A549 (cell line): ENCODE measurements at regions not wholly inside any gene's neighbourhood (a gene's known extent, or its start where the extent isn't known, plus 50 kb on each side); places are given as distances from the start of the nearest gene placed in this dataset.

Experiments used
- ATAC-seq, 2 experiments: fragments of 200-7000 bp in 1 of 2; fragments of >200 bp in 1 of 2; cut with Nextera tagmentation in 1 of 2; cut with Tn5 transposase in 1 of 2; 3 replicates each; pipeline versions ENCODE4 v1.8.0 to v1.9.1; 2018 to 2020; ENCODE audit warnings: mild to moderate bottlenecking in 1 of 2, moderate library complexity in 1 of 2
- CTCF ChIA-PET: fragments of 300-600 bp; sonication (Branson Sonifier 250); formaldehyde crosslinking; extraction: SDS; loops from one replicate; lab custom pipeline; 2021; ENCODE audit warnings: antibody characterized with exemption, inconsistent platforms; lab: Yijun Ruan, JAX
- POLR2A ChIA-PET: fragments of 350-600 bp; formaldehyde crosslinking; extraction: SDS; loops from one replicate; lab custom pipeline; 2021; ENCODE audit warnings: antibody characterized with exemption, inconsistent platforms; lab: Yijun Ruan, JAX
- DNase-seq, 2 experiments: peaks; one replicate each; pipeline versions ENCODE4 v3.0.0 to v3.0.0-alpha.2; 2011 to 2016; ENCODE audit warnings: low read depth in 1 of 2, low spot score in 1 of 2
- FAIRE-seq: peaks from 2 replicates; lab custom pipeline; 2011; peaks lifted over from hg19 to GRCh38; lab: Jason Lieb, UNC
- H3K27ac ChIP-seq, 2 experiments: fragments of >200 bp; sonication (Bioruptor Twin); formaldehyde crosslinking; 3 replicates each; pipeline ENCODE4 v1.5.1; 2016 to 2017
- H3K4me1 ChIP-seq: fragments of >200 bp; sonication (Bioruptor Twin); formaldehyde crosslinking; 3 replicates; pipeline ENCODE4 v1.6.1; 2016
- H3K4me2 ChIP-seq: fragments of >200 bp; sonication (Bioruptor Twin); formaldehyde crosslinking; 3 replicates; pipeline ENCODE4 v1.6.1; 2016
- H3K4me3 ChIP-seq: fragments of >200 bp; sonication (Bioruptor Twin); formaldehyde crosslinking; 3 replicates; pipeline ENCODE4 v1.5.1; 2016
- H3K9me3 ChIP-seq: fragments of >200 bp; sonication (Bioruptor Twin); formaldehyde crosslinking; 3 replicates; pipeline ENCODE4 v1.6.1; 2016
- CBX2 ChIP-seq: fragments of 200-600 bp; sonication (generic); IDR thresholded peaks from 2 replicates; pipeline ENCODE4 v1.6.1; 2016; ENCODE audit warnings: low read depth, mild to moderate bottlenecking, borderline replicate concordance
- CBX8 ChIP-seq: fragments of 200-600 bp; sonication (generic); IDR thresholded peaks from 2 replicates; pipeline ENCODE4 v1.6.1; 2016
- CTCF ChIP-seq: fragments of >200 bp; sonication (Bioruptor Twin); formaldehyde crosslinking; IDR thresholded peaks from 3 replicates; pipeline ENCODE4 v1.5.1; 2016
- ELK1 ChIP-seq: fragments of 150-350 bp; IDR thresholded peaks from 2 replicates; pipeline ENCODE4 v1.6.1; 2014; ENCODE audit warnings: low read depth, mild to moderate bottlenecking, low read length
- EP300 ChIP-seq, 2 experiments: fragments of >200 bp; sonication (Bioruptor Twin); formaldehyde crosslinking; IDR thresholded peaks; 2 replicates in 1 of 2; 3 replicates in 1 of 2; pipeline ENCODE4 v1.6.1; 2016 to 2017
- FOSB ChIP-seq: fragments of 250-450 bp; sonication (Bioruptor Pico); IDR thresholded peaks from 2 replicates; pipeline ENCODE4 v1.5.0; 2020; ENCODE audit warnings: mild to moderate bottlenecking, moderate library complexity
- FOSL2 ChIP-seq, 2 experiments: fragments of 450-650 bp in 1 of 2; fragments of >200 bp in 1 of 2; sonication (Bioruptor Twin) in 1 of 2; formaldehyde crosslinking; IDR thresholded peaks; 2 replicates each; pipeline versions ENCODE4 v1.5.0 to v1.6.1; 2016 to 2020; ENCODE audit warnings: mild to moderate bottlenecking in 1 of 2, moderate library complexity in 1 of 2
- HES2 ChIP-seq: fragments of >200 bp; sonication (Bioruptor Twin); formaldehyde crosslinking; IDR thresholded peaks from 2 replicates; pipeline ENCODE4 v1.6.1; 2016
- HEYL ChIP-seq: fragments of 250-450 bp; sonication (Bioruptor Pico); IDR thresholded peaks from 2 replicates; pipeline ENCODE4 v1.8.0; 2021; ENCODE audit warnings: mild to moderate bottlenecking, moderate library complexity
- HOXA7 ChIP-seq: fragments of 250-450 bp; sonication (Bioruptor Pico); IDR thresholded peaks from 2 replicates; pipeline ENCODE4 v1.5.0; 2020; ENCODE audit warnings: mild to moderate bottlenecking, moderate library complexity
- JUN ChIP-seq, 2 experiments: fragments of >200 bp; sonication (Bioruptor Twin); formaldehyde crosslinking; IDR thresholded peaks; 2 replicates in 1 of 2; 3 replicates in 1 of 2; pipeline ENCODE4 v1.6.1; 2016 to 2017
- KDM1A ChIP-seq: fragments of 200-600 bp; sonication (generic); IDR thresholded peaks from 2 replicates; pipeline ENCODE4 v1.6.1; 2016; ENCODE audit warnings: low read depth, mild to moderate bottlenecking
- MAFK ChIP-seq: fragments of 450-650 bp; IDR thresholded peaks from 2 replicates; pipeline ENCODE4 v1.6.1; 2014; ENCODE audit not compliant: partially characterized antibody
- PHF8 ChIP-seq: fragments of 200-600 bp; sonication (generic); IDR thresholded peaks from 2 replicates; pipeline ENCODE4 v1.6.1; 2016; ENCODE audit warnings: low read depth, mild to moderate bottlenecking, antibody characterized with exemption, moderate library complexity, borderline replicate concordance
- POLR2AphosphoS2 ChIP-seq: conservative IDR thresholded peaks from 2 replicates; pipeline ENCODE4 v1.6.1; 2012; ENCODE audit warnings: low read length, improper control_type of control experiment, inconsistent platforms
- RAD21 ChIP-seq, 2 experiments: fragments of >200 bp in 1 of 2; sonication (Bioruptor Twin) in 1 of 2; formaldehyde crosslinking in 1 of 2; IDR thresholded peaks in 1 of 2; conservative IDR thresholded peaks in 1 of 2; 2 replicates in 1 of 2; 3 replicates in 1 of 2; pipeline ENCODE4 v1.6.1; 2012 to 2018; ENCODE audit warnings: inconsistent platforms in 1 of 2
- RARB ChIP-seq: fragments of 250-450 bp; sonication (Bioruptor Pico); IDR thresholded peaks from 2 replicates; pipeline ENCODE4 v1.8.0; 2021; ENCODE audit warnings: mild to moderate bottlenecking, moderate library complexity
- RFX5 ChIP-seq: fragments of 450-650 bp; IDR thresholded peaks from 2 replicates; pipeline ENCODE4 v1.7.1; 2014; ENCODE audit warnings: antibody characterized with exemption, mild to moderate bottlenecking, moderate library complexity
- TFCP2L1 ChIP-seq: fragments of 250-450 bp; sonication (Bioruptor Pico); IDR thresholded peaks from 2 replicates; pipeline ENCODE4 v1.5.0; 2021; ENCODE audit warnings: mild to moderate bottlenecking
- TP53 ChIP-seq: fragments of 250-450 bp; sonication (Bioruptor Pico); IDR thresholded peaks from 2 replicates; pipeline ENCODE4 v1.5.0; 2021; ENCODE audit warnings: mild to moderate bottlenecking, moderate library complexity
- WGBS: methylation state at CpG from one replicate; pipeline ENCODE4 v1.1.6; 2017; ENCODE audit errors: missing lambda C conversion rate; 5-methylcytosine and 5-hydroxymethylcytosine counted together

GRCh38 chr7:67550801-67551436 lies 554.3 kb downstream of the TYW1 start:
- ChIA-PET POLR2A (no interaction called here), CTCF (no interaction called here)
- H3K4me3 ChIP-seq = no peak overlapping the region
- H3K27ac ChIP-seq = no peak overlapping the region
- no peak overlapping the region for H3K4me2 ChIP-seq
- DNase-seq (no peak), ATAC-seq (no peak), FAIRE-seq (no peak)
- H3K9me3 ChIP-seq = no peaks in the 10 kb centered on the region
- no peaks in the 10 kb centered on the region for H3K4me1 ChIP-seq
- WGBS = 16% methylated on average over 13 of the region's 13 CpGs
- TF ChIP-seq HOXA7 (CRISPR knock-in tag) (no peak), HEYL (CRISPR knock-in tag) (no peak), KDM1A (no peak), CBX8 (no peak), RAD21 (conservative IDR thresholded peaks at IDR 0.05 in 1 of 2, IDR thresholded peaks at IDR 0.05 in 1 of 2) (no peak)

GRCh38 chr7:67552738-67553137 lies 556.1 kb downstream of the TYW1 start:
- Histone ChIP-seq H3K4me2 (no peak overlapping the region), H3K4me1 (no peaks in the 10 kb centered on the region), H3K4me3 (no peak overlapping the region), H3K9me3 (no peaks in the 10 kb centered on the region), H3K27ac (no peak overlapping the region)
- FAIRE-seq (no peak), DNase-seq (no peak), ATAC-seq (no peak)
- CTCF ChIA-PET = no interaction called here
- WGBS = 19% methylated on average over 5 of the region's 5 CpGs
- TF ChIP-seq KDM1A = no peak
- no peak for TF ChIP-seq CTCF
- no peak for TF ChIP-seq POLR2AphosphoS2
- no peak for TF ChIP-seq RARB (CRISPR knock-in tag)
- no peak for TF ChIP-seq CBX8
- TF ChIP-seq TP53 (CRISPR knock-in tag) = no peak
- no peak for TF ChIP-seq RFX5
- no peak for TF ChIP-seq TFCP2L1
- TF ChIP-seq, all 56 proteins: peak for 0
- POLR2A ChIA-PET = no interaction called here

GRCh38 chr7:67553378-67553777 lies 556.7 kb downstream of the TYW1 start:
- H3K4me3 ChIP-seq = no peak overlapping the region
- TF ChIP-seq ELK1 (no peak), EP300 (IDR thresholded peaks at IDR 0.05) (no peak), TP53 (CRISPR knock-in tag) (no peak), JUN (IDR thresholded peaks at IDR 0.05) (no peak), HES2 (no peak), FOSL2 (IDR thresholded peaks at IDR 0.05) (no peak), FOSL2 (CRISPR knock-in tag; IDR thresholded peaks at IDR 0.05) (no peak), CBX2 (no peak), MAFK (no peak), FOSB (no peak), PHF8 (no peak)
- ChIA-PET CTCF (no interaction called here), POLR2A (no interaction called here)
- no peaks in the 10 kb centered on the region for H3K9me3 ChIP-seq
- no peaks in the 10 kb centered on the region for H3K4me1 ChIP-seq
- H3K27ac ChIP-seq = no peak overlapping the region
- H3K4me2 ChIP-seq = no peak overlapping the region
- DNase-seq (no peak), ATAC-seq (no peak), FAIRE-seq (no peak)
- 4% methylated on average over 5 of the region's 5 CpGs for WGBS
